Testis (tissue), 2 donors: ENCODE measurements at regions not wholly inside any gene's neighbourhood (a gene's known extent, or its start where the extent isn't known, plus 50 kb on each side); places are given as distances from the start of the nearest gene placed in this dataset.

ENCODE experiments used
- CTCF ChIP-seq, 3 experiments: fragments of 450-650 bp in 2 of 3; fragments of 200-600 bp in 1 of 3; sonication (generic) in 1 of 3; IDR thresholded peaks; one replicate each; pipeline ENCODE4 v1.5.1; 2016 to 2019; ENCODE audit warnings: antibody characterized with exemption in 3 of 3, mild to moderate bottlenecking in 2 of 3, moderate library complexity in 1 of 3
- POLR2A ChIP-seq: fragments of 450-650 bp; IDR thresholded peaks from one replicate; pipeline ENCODE4 v1.6.1; 2017; ENCODE audit warnings: antibody characterized with exemption, mild to moderate bottlenecking, moderate library complexity

- TF ChIP-seq CTCF (IDR thresholded peaks at IDR 0.05): no peak
- no peak for TF ChIP-seq POLR2A
Observed at GRCh38 chrX:13940671-13941070, 89.0 kb downstream of the GEMIN8 start.
